ENCODE measurements at regions not wholly inside any gene's neighbourhood (a gene's known extent, or its start where the extent isn't known, plus 50 kb on each side); places are given as distances from the start of the nearest gene placed in this dataset.
"Not testable (repeated sequence)": the region's sequence is repeated elsewhere in the genome, so short reads cannot be mapped to it uniquely, and the experiment has no call there.

GRCh38 chr1:98184856-98185255 lies 264.0 kb upstream of the DPYD start:
- DNase-seq, result peak in 1 of 2 donors; percentile 41

GRCh38 chr1:98181036-98181764 lies 260.4 kb upstream of the DPYD start:
- DNase-seq, result no peak

DNA sequence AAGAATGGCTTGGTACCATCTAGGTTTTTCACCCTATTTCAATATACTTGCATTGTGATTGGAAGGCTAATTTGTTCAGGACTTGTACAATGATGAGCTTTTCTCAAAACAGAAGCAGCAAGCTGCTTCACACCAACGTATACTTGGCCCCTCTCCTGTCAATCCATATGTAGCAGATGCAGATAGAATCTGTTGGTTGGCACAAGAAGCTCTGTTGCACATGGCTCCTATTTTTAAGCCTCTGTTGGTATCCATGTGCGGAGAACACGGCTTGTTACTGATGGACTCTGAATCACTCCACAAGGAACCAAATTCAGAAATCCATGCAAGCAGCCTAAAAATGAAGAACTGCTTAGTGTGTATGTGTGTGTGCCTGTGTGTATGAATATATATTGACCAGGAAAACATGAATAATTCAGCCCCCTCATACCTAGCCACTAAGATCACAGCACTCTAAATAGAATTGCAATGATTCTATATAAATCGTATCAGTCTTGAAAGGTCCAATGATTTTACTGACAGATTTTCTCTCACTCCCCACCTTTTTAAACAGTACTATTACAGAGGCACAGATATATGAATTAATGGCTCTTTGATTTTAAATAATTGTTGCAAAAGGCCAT lies 258.4 kb upstream of the DPYD start:
- no peak for DNase-seq

GRCh38 chr1:98177751-98178150 lies 256.9 kb upstream of the DPYD start:
- DNase-seq, result no peak

- no peak for DNase-seq
These were observed 256.1 kb upstream of the DPYD start for GRCh38 chr1:98176936-98177335.

DNA sequence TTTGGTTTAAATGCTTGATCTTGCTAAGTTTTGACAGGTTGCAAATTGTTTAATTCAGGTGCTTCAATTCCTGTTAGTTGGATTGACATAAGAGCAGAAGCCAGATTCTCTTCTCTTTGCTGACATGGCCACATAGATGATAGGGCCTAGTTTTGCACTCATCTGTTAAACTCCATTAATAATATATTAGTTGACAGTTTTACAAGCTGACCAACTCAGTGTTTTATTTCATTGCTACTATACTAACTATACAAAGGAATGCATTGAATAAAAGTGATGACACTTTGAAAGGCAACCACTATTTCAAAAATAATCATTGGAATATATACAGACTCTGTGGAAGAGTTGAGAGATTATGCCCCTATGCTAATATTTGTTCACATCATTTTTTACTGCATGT lies 255.6 kb upstream of the DPYD start:
- no peak for DNase-seq

- no peak for DNase-seq
These were observed 251.7 kb upstream of the DPYD start for GRCh38 chr1:98172578-98172977.

GRCh38 chr1:98172022-98172421 lies 251.2 kb upstream of the DPYD start:
- DNase-seq, result no peak

DNA sequence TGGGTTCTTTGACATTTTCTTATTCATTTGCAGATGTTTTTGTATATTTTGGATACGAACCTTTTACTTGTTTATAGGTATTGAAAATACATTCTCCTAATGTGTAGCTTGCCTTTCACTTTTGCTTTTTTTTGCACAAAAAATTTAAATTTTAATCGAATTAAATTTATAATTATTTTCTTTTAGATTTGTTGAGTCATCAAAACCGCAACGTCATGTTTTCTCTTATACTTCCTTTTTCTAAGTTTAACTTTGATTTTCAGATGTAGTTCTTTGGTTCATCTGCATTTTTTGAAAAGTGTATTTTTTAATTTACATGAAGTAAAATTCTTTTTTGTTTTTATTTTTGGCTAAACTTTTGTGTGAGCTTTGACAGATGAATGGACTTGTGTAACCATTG lies 243.7 kb upstream of the DPYD start:
- DNase-seq, result peak in 1 of 2 donors; percentile 8

DNA sequence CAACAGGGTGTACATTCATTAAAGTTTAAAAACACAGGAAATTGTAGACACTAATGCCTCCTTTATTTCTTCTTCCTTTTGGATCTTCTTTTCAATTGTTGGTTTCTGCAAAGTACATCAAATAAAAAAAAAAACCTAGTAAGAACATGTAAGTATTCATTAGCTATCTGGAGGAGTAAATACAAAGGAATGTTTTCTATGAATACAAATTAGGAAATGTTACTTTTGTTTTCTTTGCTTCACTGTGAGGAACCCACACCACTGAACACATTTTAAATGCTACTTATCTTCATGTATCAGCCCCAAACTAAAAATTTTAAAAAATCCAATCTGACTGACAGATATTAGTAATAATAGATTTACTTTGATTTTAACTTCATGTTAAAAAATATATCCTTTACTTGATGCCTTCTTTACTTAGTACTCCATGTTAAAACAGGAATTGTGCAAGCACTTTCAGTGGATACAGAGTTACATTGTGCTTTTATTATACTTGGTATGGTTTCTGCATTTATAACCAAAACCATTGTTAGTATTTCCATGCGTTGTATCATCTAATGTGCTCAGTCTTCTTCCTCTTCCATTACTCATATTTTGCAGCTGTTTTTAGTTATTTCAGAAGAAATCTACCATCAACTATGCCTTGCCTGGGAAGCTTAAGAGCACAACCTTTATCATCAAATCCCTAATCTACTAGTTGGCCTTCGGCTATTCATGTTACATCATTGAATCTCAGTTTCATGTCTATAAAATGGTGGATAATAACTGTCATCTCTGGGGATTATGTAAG lies 236.9 kb upstream of the DPYD start:
- DNase-seq, result no peak

- DNase-seq, result no peak
These were observed 226.4 kb upstream of the DPYD start for GRCh38 chr1:98147280-98147679.

DNA sequence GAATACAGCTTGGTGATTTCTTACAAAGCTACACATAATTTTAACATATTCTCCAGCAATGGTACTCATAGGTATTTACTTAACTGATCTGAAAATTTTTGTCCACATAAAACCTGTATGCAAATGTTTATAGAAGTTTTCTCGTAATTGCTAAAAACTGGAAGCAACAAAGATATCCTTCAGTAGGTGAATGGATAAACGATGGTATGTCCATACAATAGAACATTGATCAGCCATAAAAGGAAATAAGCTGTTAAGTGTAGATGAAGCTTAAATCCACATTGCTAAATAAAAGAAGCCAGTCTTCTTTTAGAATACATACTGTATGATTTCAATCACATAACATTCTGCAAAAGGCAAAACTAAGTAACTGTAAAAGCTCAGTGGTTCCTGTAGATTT lies 224.8 kb upstream of the DPYD start:
- no peak for DNase-seq

DNA sequence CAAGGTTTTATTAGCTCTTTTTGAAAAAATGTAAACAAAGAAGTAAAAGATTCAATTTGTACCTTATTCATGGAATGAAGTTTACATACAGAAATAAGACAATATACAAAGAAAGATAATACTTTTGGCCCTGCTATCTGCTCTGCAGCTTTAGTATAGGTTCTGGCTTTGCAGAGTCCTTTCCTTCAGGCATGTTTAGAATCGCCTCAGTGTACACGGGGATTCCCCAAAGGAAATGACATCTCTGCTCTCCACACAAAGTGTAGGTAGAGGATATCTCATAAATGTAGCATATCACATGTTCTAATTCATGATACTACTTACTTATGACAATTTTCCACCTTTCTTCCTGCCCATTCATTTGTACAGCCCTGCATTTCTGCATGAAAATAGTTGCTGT lies 222.6 kb upstream of the DPYD start:
- DNase-seq, result no peak

DNA sequence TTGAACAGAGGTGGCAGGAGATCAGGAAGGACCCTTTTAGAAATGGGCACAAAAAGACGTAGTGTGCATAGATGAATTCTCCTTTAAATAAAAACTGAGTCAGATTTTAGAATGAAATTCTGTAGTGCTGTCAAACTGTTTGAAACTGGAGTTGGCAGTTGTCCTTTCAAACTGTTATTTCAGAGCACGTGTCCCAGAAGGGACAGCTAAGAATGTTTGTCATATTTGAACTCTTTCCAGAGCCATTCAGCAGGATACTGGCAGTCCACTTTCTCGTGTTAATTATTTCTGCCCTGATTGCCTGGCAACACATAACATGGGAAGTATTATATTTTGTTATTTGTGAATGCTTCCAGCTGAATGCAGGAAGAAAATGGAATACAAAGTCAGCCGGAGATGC lies 212.3 kb upstream of the DPYD start:
- DNase-seq, result no peak

DNA sequence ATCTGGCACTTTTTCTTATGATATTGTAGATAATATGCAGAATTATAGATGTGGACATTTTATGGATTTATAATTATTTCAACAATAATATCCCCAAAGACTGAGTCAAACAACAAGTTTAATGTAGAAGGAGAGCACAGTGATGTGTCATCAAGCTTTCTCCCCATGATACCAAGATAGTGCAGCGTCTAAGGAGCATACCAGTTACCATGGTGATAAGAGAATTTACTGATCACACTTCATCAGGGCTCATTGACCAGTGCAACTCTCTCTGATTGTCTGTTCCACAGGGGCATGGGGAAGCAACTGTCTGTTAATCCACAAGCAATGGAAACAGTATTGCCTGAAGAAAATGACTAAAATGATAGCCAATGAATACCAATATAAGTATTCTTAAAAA lies 209.6 kb upstream of the DPYD start:
- DNase-seq, result no peak

DNA sequence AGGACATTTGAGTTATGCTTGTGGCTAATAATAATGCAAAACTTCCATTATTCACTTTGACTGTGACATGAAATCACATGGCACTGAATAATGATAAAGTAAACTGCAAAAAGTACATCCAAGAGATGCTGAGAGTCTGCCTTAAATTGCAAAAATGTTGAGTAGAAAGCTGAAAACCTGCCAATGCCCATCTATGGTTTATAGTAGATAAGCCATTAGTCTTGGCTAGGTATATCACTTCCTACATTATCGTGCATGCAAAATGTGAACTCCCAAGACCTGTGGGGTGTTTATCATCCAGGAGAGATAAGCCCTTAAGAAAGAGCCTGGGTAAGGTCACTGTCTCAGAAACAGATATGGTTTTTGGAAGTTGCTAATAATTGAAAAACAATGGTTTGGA lies 208.7 kb upstream of the DPYD start:
- DNase-seq, result no peak

- DNase-seq, result no peak
These were observed 205.9 kb upstream of the DPYD start for GRCh38 chr1:98126740-98127139.

- no peak for DNase-seq
These were observed 200.8 kb upstream of the DPYD start for GRCh38 chr1:98121646-98122045.

- peak in 1 of 2 donors; percentile 3 for DNase-seq
These were observed 199.0 kb upstream of the DPYD start for GRCh38 chr1:98119796-98120195.

- DNase-seq, result no peak
These were observed 193.0 kb upstream of the DPYD start for GRCh38 chr1:98113811-98114210.

DNA sequence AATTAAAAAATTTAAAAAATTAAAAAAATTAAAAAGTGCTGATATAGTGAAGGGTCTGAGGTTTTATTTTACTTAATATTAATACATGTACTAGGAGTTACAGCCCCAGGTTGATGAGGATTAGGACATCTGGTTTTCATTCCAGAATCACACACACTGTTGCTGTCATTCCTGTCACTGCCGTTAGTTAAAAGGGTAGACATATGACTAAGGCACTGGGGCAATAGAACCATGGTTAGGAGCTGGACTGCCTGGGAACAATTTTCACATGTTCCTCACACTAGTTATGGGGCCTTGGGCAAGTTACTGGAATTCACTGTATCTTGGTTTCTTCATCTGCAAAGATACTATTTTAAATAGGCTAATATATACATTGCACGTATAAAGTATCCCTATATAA lies 191.8 kb upstream of the DPYD start:
- no peak for DNase-seq

GRCh38 chr1:98110674-98111073 lies 189.8 kb upstream of the DPYD start:
- no peak for DNase-seq

GRCh38 chr1:98108378-98108777 lies 187.5 kb upstream of the DPYD start:
- DNase-seq, result not testable (repeated sequence)

- no peak for DNase-seq
These were observed 186.4 kb upstream of the DPYD start for GRCh38 chr1:98107256-98107655.

Measured in inflammatory macrophage (primary cell).